ENCODE measurements at regions not wholly inside any gene's neighbourhood (a gene's known extent, or its start where the extent isn't known, plus 50 kb on each side); places are given as distances from the start of the nearest gene placed in this dataset.

DNA sequence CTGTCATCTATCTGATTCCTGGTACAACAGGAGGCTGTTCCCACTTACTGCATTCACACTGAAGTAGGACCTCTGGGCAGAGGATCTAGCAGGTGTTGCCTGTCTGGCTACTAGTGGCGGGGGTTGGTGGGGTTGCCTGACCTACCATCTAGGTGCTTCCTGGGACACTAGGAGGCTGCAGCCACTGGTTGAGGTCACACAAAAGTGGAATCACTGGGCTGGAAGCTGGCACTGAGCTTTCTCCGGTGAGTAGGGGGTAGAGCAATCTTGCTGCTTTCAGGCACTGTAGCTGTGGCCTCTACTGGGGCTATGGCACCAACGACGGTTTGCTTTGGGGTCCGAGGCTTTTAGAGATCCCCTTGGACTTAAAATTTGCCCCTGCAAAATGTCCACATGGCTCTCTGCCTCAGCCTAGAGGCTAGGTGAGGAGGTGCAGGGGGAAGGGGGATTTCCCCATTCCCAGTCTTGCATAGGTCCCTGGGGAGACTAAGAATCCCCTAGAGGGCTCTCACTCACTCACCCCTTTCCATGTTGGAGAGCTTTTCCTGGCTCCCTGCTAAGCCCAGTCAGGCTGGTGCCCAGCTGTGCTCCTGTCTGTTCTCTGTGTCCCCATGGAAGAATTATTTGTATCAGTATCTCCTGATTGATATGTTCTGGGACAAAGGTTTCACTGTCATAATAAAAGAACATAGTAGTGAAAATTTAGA is 397.7 kb upstream of the EPHA6 start:
- Histone ChIP-seq H3K27ac (ENCODE audit: low read length) (no peak overlapping the region), H3K27me3 (replicated peaks; ENCODE audit: insufficient read depth, low read length) (no peaks in the 10 kb centered on the region), H2AFZ (ENCODE audit: low read length) (no peak overlapping the region), H4K20me1 (ENCODE audit: insufficient read depth, low read length) (no peaks in the 10 kb centered on the region), H3K9ac (ENCODE audit: low read length) (no peak overlapping the region), H3K36me3 (replicated peaks; ENCODE audit: insufficient read depth, low read length) (no peaks in the 10 kb centered on the region), H3K9me3 (replicated peaks; ENCODE audit: insufficient read depth, low read length) (no peaks in the 10 kb centered on the region), H3K9me2 (replicated peaks; ENCODE audit: insufficient read depth, low read length) (no peaks in the 10 kb centered on the region), H3K79me2 (ENCODE audit: low read length) (no peaks in the 10 kb centered on the region), H3F3A (ENCODE audit: insufficient read depth, low read length) (no peaks in the 10 kb centered on the region), H3K4me3 (ENCODE audit: low read length) (no peak overlapping the region), H3K4me2 (ENCODE audit: low read depth, low read length) (no peak overlapping the region), H3K4me1 (ENCODE audit: low read length) (no peaks in the 10 kb centered on the region)
- TF ChIP-seq EZH2phosphoT487 (IDR thresholded peaks at IDR 0.05; ENCODE audit: low read length) (no peak), EZH2 (optimal IDR thresholded peaks at IDR 0.05; ENCODE audit: low read depth, low read length) (no peak)
- TF ChIP-seq, protein P1, sequence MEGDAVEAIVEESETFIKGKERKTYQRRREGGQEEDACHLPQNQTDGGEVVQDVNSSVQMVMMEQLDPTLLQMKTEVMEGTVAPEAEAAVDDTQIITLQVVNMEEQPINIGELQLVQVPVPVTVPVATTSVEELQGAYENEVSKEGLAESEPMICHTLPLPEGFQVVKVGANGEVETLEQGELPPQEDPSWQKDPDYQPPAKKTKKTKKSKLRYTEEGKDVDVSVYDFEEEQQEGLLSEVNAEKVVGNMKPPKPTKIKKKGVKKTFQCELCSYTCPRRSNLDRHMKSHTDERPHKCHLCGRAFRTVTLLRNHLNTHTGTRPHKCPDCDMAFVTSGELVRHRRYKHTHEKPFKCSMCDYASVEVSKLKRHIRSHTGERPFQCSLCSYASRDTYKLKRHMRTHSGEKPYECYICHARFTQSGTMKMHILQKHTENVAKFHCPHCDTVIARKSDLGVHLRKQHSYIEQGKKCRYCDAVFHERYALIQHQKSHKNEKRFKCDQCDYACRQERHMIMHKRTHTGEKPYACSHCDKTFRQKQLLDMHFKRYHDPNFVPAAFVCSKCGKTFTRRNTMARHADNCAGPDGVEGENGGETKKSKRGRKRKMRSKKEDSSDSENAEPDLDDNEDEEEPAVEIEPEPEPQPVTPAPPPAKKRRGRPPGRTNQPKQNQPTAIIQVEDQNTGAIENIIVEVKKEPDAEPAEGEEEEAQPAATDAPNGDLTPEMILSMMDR (IDR thresholded peaks at IDR 0.05; ENCODE audit: low read length): no peak
- no peak for DNase-seq

DNA sequence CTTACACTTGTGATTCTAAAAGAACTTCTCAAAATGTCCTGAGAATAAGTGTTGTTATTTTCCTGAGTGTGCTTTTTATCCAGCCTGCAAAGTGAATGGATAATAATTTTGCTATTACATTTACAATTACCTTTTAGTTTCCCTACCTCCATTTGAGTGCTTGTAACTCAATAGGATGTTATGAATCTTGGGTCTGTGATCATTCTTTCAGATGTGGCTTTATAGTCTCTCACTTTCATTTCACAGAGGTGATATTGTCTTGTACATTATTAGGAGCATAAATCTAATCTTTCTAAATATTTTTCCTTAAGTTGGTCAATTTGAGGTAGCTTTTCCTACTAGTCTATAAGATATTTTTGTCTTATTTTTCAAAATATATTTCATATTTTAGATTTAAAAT is 386.3 kb upstream of the EPHA6 start:
- Histone ChIP-seq H3K79me2 (ENCODE audit: low read length) (no peaks in the 10 kb centered on the region), H3K27ac (ENCODE audit: low read length) (no peak overlapping the region), H3K9ac (ENCODE audit: low read length) (no peak overlapping the region), H4K20me1 (ENCODE audit: insufficient read depth, low read length) (no peaks in the 10 kb centered on the region), H3K4me1 (ENCODE audit: low read length) (no peaks in the 10 kb centered on the region), H3K4me3 (ENCODE audit: low read length) (no peak overlapping the region), H3F3A (ENCODE audit: insufficient read depth, low read length) (no peaks in the 10 kb centered on the region), H2AFZ (ENCODE audit: low read length) (no peak overlapping the region), H3K9me2 (replicated peaks; ENCODE audit: insufficient read depth, low read length) (no peaks in the 10 kb centered on the region), H3K27me3 (replicated peaks; ENCODE audit: insufficient read depth, low read length) (no peaks in the 10 kb centered on the region), H3K9me3 (replicated peaks; ENCODE audit: insufficient read depth, low read length) (no peaks in the 10 kb centered on the region), H3K4me2 (ENCODE audit: low read depth, low read length) (no peak overlapping the region), H3K36me3 (replicated peaks; ENCODE audit: insufficient read depth, low read length) (no peaks in the 10 kb centered on the region)
- no peak for DNase-seq
- TF ChIP-seq EZH2phosphoT487 (IDR thresholded peaks at IDR 0.05; ENCODE audit: low read length) (no peak), EZH2 (optimal IDR thresholded peaks at IDR 0.05; ENCODE audit: low read depth, low read length) (no peak)
- TF ChIP-seq, protein P1 (IDR thresholded peaks at IDR 0.05; ENCODE audit: low read length): no peak

DNA sequence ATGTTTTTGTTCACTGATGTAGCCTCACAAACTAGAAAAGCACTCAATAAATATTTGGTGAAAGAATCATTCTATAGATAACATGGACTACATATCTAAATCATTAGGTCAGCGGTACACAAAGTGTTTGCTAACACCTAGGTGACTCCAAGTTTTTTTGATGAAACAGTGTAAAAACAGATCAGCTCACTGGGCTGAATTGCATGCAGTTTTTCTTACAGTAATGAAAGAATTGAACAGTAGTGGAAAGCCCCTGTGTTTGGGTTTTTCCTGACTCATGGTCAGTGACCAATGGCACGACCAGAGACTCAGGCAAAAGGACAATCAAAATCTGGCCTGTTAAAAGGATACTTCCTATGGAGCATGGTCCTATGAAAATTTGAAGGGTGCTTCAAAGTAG is 384.3 kb upstream of the EPHA6 start:
- Histone ChIP-seq H3K4me3 (ENCODE audit: low read length) (no peak overlapping the region), H3K36me3 (replicated peaks; ENCODE audit: insufficient read depth, low read length) (no peaks in the 10 kb centered on the region), H2AFZ (ENCODE audit: low read length) (0 out of 2 replicates have a peak overlapping the region, but pooled peaks have one; percentile 8), H3F3A (ENCODE audit: insufficient read depth, low read length) (no peaks in the 10 kb centered on the region), H3K4me2 (ENCODE audit: low read depth, low read length) (no peak overlapping the region), H3K27me3 (replicated peaks; ENCODE audit: insufficient read depth, low read length) (no peaks in the 10 kb centered on the region), H3K9ac (ENCODE audit: low read length) (no peak overlapping the region), H3K4me1 (ENCODE audit: low read length) (no peaks in the 10 kb centered on the region), H3K79me2 (ENCODE audit: low read length) (no peaks in the 10 kb centered on the region), H3K9me3 (replicated peaks; ENCODE audit: insufficient read depth, low read length) (no peaks in the 10 kb centered on the region), H3K27ac (ENCODE audit: low read length) (no peak overlapping the region), H4K20me1 (ENCODE audit: insufficient read depth, low read length) (no peaks in the 10 kb centered on the region), H3K9me2 (replicated peaks; ENCODE audit: insufficient read depth, low read length) (no peaks in the 10 kb centered on the region)
- no peak for TF ChIP-seq EZH2 (optimal IDR thresholded peaks at IDR 0.05; ENCODE audit: low read depth, low read length)
- TF ChIP-seq, protein P1 (IDR thresholded peaks at IDR 0.05; ENCODE audit: low read length): no peak
- DNase-seq: no peak

All from MM.1S (cell line).